Keratinocyte (primary cell): ENCODE measurements at regions not wholly inside any gene's neighbourhood (a gene's known extent, or its start where the extent isn't known, plus 50 kb on each side); places are given as distances from the start of the nearest gene placed in this dataset.

Experiments
- DNase-seq: peaks from one replicate; pipeline ENCODE4 v3.0.0-alpha.2; 2011; ENCODE audit warnings: low read depth, missing footprints, low spot score
- FAIRE-seq: peaks from 2 replicates; lab custom pipeline; 2011; peaks lifted over from hg19 to GRCh38; lab: Jason Lieb, UNC
- H2AFZ ChIP-seq: 2 replicates; pipeline ENCODE4 v1.6.0; 2012; ENCODE audit warnings: low read length, control low read depth, inconsistent platforms; ENCODE audit not compliant: control insufficient read depth
- H3K27ac ChIP-seq: 2 replicates; pipeline ENCODE4 v1.5.1; 2011; ENCODE audit warnings: low read length; ENCODE audit not compliant: control insufficient read depth, insufficient read depth
- H3K27me3 ChIP-seq: 3 replicates; pipeline ENCODE4 v1.6.0; 2011; ENCODE audit warnings: low read length; ENCODE audit not compliant: control insufficient read depth, insufficient read depth; ENCODE audit errors: extremely low read depth
- H3K36me3 ChIP-seq, 2 experiments: 2 replicates in 1 of 2; 3 replicates in 1 of 2; pipeline ENCODE4 v1.5.1; 2011; ENCODE audit warnings: low read length in 2 of 2, mild to moderate bottlenecking in 1 of 2; ENCODE audit not compliant: control insufficient read depth in 2 of 2, insufficient read depth in 2 of 2; ENCODE audit errors: extremely low read depth in 1 of 2
- H3K4me1 ChIP-seq: 3 replicates; pipeline ENCODE4 v1.5.1; 2011; ENCODE audit warnings: low read length; ENCODE audit not compliant: control insufficient read depth, insufficient read depth; ENCODE audit errors: extremely low read depth
- H3K4me2 ChIP-seq: 3 replicates; pipeline ENCODE4 v1.6.0; 2011; ENCODE audit warnings: low read depth, low read length; ENCODE audit not compliant: control insufficient read depth, insufficient read depth; ENCODE audit errors: extremely low read depth
- H3K4me3 ChIP-seq, 3 experiments: fragments of 200-600 bp in 1 of 3; sonication (generic) in 1 of 3; 2 replicates in 2 of 3; 3 replicates in 1 of 3; pipeline ENCODE4 v1.5.1; 2011 to 2016; ENCODE audit warnings: low read length in 3 of 3, mild to moderate bottlenecking in 3 of 3, control low read depth in 2 of 3, inconsistent platforms in 1 of 3, low read depth in 1 of 3, mixed read lengths in 1 of 3, mixed run types in 1 of 3, moderate library complexity in 1 of 3; ENCODE audit not compliant: control insufficient read depth in 2 of 3, insufficient read depth in 2 of 3; ENCODE audit errors: extremely low read depth in 1 of 3
- H3K79me2 ChIP-seq: 2 replicates; pipeline ENCODE4 v1.6.0; 2012; ENCODE audit warnings: low read length; ENCODE audit not compliant: control insufficient read depth, insufficient read depth
- H3K9ac ChIP-seq: 3 replicates; pipeline ENCODE4 v1.6.0; 2011; ENCODE audit warnings: low read length; ENCODE audit not compliant: control insufficient read depth, insufficient read depth; ENCODE audit errors: extremely low read depth
- H3K9me1 ChIP-seq: 3 replicates; pipeline ENCODE4 v1.6.0; 2011; ENCODE audit warnings: low read length; ENCODE audit not compliant: control insufficient read depth, insufficient read depth; ENCODE audit errors: extremely low read depth
- H3K9me3 ChIP-seq: 2 replicates; pipeline ENCODE4 v1.5.1; 2012; ENCODE audit warnings: low read depth, low read length; ENCODE audit not compliant: control insufficient read depth
- H4K20me1 ChIP-seq: 3 replicates; pipeline ENCODE4 v1.6.0; 2011; ENCODE audit warnings: low read length; ENCODE audit not compliant: control insufficient read depth, insufficient read depth; ENCODE audit errors: extremely low read depth
- CTCF ChIP-seq, 3 experiments: IDR thresholded peaks in 1 of 3; conservative IDR thresholded peaks in 1 of 3; optimal IDR thresholded peaks in 1 of 3; 2 replicates in 2 of 3; 3 replicates in 1 of 3; pipeline versions ENCODE3 to v1.5.1; 2011; ENCODE audit warnings: low read length in 3 of 3, mild to moderate bottlenecking in 3 of 3, moderate library complexity in 2 of 3, control low read depth in 1 of 3, inconsistent platforms in 1 of 3; ENCODE audit not compliant: insufficient read depth in 2 of 3; ENCODE audit errors: extremely low read depth in 1 of 3
- EZH2 ChIP-seq: IDR thresholded peaks from one replicate; pipeline ENCODE4 v1.6.1; 2012; ENCODE audit warnings: inconsistent platforms, mild to moderate bottlenecking, low read length, moderate library complexity
- dilution Hi-C: fragments of 300-500 bp; cut with MboI; formaldehyde crosslinking; loops from one replicate; pipeline ENCODE4 v1.7.0; 2020; ENCODE audit warnings: low sequenced_read_pairs; ENCODE audit not compliant: extremely low pct_ligation_motif_present

GRCh38 chr3:6281662-6282061 lies 579.3 kb upstream of the GRM7 start:
- no peaks in the 10 kb centered on the region for H3K36me3 ChIP-seq
- H3K9me3 ChIP-seq: peaks cover 4% of the 10 kb centered on the region
- no peaks in the 10 kb centered on the region for H3K4me1 ChIP-seq
- TF ChIP-seq CTCF (optimal IDR thresholded peaks at IDR 0.05 in 1 of 3, IDR thresholded peaks at IDR 0.05 in 1 of 3, conservative IDR thresholded peaks at IDR 0.05 in 1 of 3; ENCODE audit: extremely low read depth in 1 of 3, insufficient read depth in 2 of 3, low read length in 3 of 3): no peak
- TF ChIP-seq EZH2: no peak
- H3K4me2 ChIP-seq: no peak overlapping the region
- dilution Hi-C loops: no loop called here
- no peaks in the 10 kb centered on the region for H3K79me2 ChIP-seq
- FAIRE-seq (no peak), DNase-seq (no peak)
- no peaks in the 10 kb centered on the region for H4K20me1 ChIP-seq
- no peak overlapping the region for H3K9ac ChIP-seq
- no peaks in the 10 kb centered on the region for H3K9me1 ChIP-seq
- H3K27me3 ChIP-seq: no peaks in the 10 kb centered on the region
- H2AFZ ChIP-seq: no peak overlapping the region
- H3K27ac ChIP-seq: no peak overlapping the region
- H3K4me3 ChIP-seq: no peak overlapping the region

DNA sequence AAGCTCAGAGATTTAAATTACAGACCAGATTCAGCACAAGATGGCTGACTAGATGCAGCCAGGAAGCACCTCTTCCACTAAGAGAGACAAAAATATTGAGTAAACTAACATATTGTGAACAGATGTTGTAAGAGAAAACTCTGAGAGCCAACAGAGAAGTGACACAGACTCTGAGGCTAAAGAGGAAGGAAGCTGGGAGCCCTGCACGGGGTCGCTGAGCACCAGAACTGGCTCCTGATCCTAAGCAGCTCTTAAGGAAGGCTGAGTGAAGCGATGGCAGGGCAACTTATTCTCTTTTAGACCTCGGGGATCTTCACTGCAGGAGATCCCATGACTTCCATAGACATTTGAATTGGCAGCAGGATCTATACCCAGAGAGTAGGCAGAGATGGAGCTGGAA lies 578.0 kb upstream of the GRM7 start:
- H3K36me3 ChIP-seq: no peaks in the 10 kb centered on the region
- H3K27ac ChIP-seq: no peak overlapping the region
- H3K9ac ChIP-seq: no peak overlapping the region
- no peak overlapping the region for H2AFZ ChIP-seq
- TF ChIP-seq EZH2 (no peak), CTCF (optimal IDR thresholded peaks at IDR 0.05 in 1 of 3, IDR thresholded peaks at IDR 0.05 in 1 of 3, conservative IDR thresholded peaks at IDR 0.05 in 1 of 3; ENCODE audit: extremely low read depth in 1 of 3, insufficient read depth in 2 of 3, low read length in 3 of 3) (no peak)
- no peak for DNase-seq
- dilution Hi-C loops: no loop called here
- no peaks in the 10 kb centered on the region for H4K20me1 ChIP-seq
- peaks cover 4% of the 10 kb centered on the region for H3K9me3 ChIP-seq
- H3K27me3 ChIP-seq: no peaks in the 10 kb centered on the region
- H3K4me1 ChIP-seq: no peaks in the 10 kb centered on the region
- H3K9me1 ChIP-seq: no peaks in the 10 kb centered on the region
- H3K4me2 ChIP-seq: no peak overlapping the region
- H3K4me3 ChIP-seq: no peak overlapping the region
- no peaks in the 10 kb centered on the region for H3K79me2 ChIP-seq
- no peak for FAIRE-seq
